H9 (cell line): ENCODE measurements at regions not wholly inside any gene's neighbourhood (a gene's known extent, or its start where the extent isn't known, plus 50 kb on each side); places are given as distances from the start of the nearest gene placed in this dataset.

ENCODE experiments used
- DNase-seq: peaks from one replicate; pipeline ENCODE4 v3.0.0-alpha.2; 2017
- H2AFZ ChIP-seq: one replicate; pipeline ENCODE4 v1.6.1; 2013; ENCODE audit warnings: mild to moderate bottlenecking, low read length, control low read depth, moderate library complexity
- H2AK5ac ChIP-seq: 2 replicates; pipeline ENCODE4 v1.6.1; 2013; ENCODE audit warnings: low read length, control low read depth, mixed read lengths; ENCODE audit not compliant: insufficient read length
- H2BK120ac ChIP-seq: one replicate; pipeline ENCODE4 v1.6.1; 2013; ENCODE audit warnings: low read depth, mild to moderate bottlenecking, low read length, control low read depth, inconsistent platforms; ENCODE audit not compliant: poor library complexity, severe bottlenecking
- H2BK12ac ChIP-seq: 2 replicates; pipeline ENCODE4 v1.6.1; 2013; ENCODE audit warnings: low read length, control low read depth, mixed read lengths, low read depth; ENCODE audit not compliant: insufficient read length
- H2BK15ac ChIP-seq: 2 replicates; pipeline ENCODE4 v1.6.1; 2013; ENCODE audit warnings: low read depth, low read length, control low read depth
- H2BK20ac ChIP-seq: one replicate; pipeline ENCODE4 v1.6.1; 2013; ENCODE audit warnings: low read depth, mild to moderate bottlenecking, low read length, control low read depth, inconsistent platforms; ENCODE audit not compliant: poor library complexity, severe bottlenecking
- H2BK5ac ChIP-seq: 2 replicates; pipeline ENCODE4 v1.6.1; 2013; ENCODE audit warnings: low read length, control low read depth, mixed read lengths; ENCODE audit not compliant: insufficient read length
- H3K14ac ChIP-seq: 2 replicates; pipeline ENCODE4 v1.6.1; 2013; ENCODE audit warnings: low read length, control low read depth; ENCODE audit not compliant: insufficient read depth
- H3K18ac ChIP-seq: 2 replicates; pipeline ENCODE4 v1.6.1; 2013; ENCODE audit warnings: low read depth, mild to moderate bottlenecking, mixed read lengths, low read length, control low read depth; ENCODE audit not compliant: insufficient read length
- H3K23ac ChIP-seq: 2 replicates; pipeline ENCODE4 v1.6.1; 2013; ENCODE audit warnings: low read length, control low read depth, mixed read lengths, low read depth; ENCODE audit not compliant: insufficient read length
- H3K23me2 ChIP-seq: 2 replicates; pipeline ENCODE4 v1.6.1; 2013; ENCODE audit warnings: low read depth, mild to moderate bottlenecking, mixed read lengths, low read length, control low read depth; ENCODE audit not compliant: insufficient read length, poor library complexity, severe bottlenecking
- H3K27ac ChIP-seq: 2 replicates; pipeline ENCODE4 v1.5.1; 2013; ENCODE audit warnings: low read length, control low read depth, mixed read lengths, low read depth; ENCODE audit not compliant: insufficient read length
- H3K27me3 ChIP-seq: 2 replicates; pipeline ENCODE4 v1.6.1; 2013; ENCODE audit warnings: low read length, control low read depth, inconsistent platforms; ENCODE audit not compliant: insufficient read depth
- H3K4ac ChIP-seq: 2 replicates; pipeline ENCODE4 v1.6.1; 2013; ENCODE audit warnings: low read depth, mild to moderate bottlenecking, control low read depth, inconsistent platforms, low read length, moderate library complexity
- H3K4me1 ChIP-seq: 2 replicates; pipeline ENCODE4 v1.6.1; 2013; ENCODE audit warnings: low read length, control low read depth, inconsistent platforms; ENCODE audit not compliant: insufficient read depth
- H3K4me2 ChIP-seq: 2 replicates; pipeline ENCODE4 v1.6.1; 2013; ENCODE audit warnings: low read length, control low read depth, mixed read lengths; ENCODE audit not compliant: insufficient read length, insufficient read depth
- H3K56ac ChIP-seq: 2 replicates; pipeline ENCODE4 v1.6.1; 2013; ENCODE audit warnings: low read depth, mild to moderate bottlenecking, mixed read lengths, low read length, control low read depth; ENCODE audit not compliant: insufficient read length
- H3K79me1 ChIP-seq: 2 replicates; pipeline ENCODE4 v1.6.1; 2013; ENCODE audit warnings: low read depth, mild to moderate bottlenecking, moderate library complexity, low read length, control low read depth, inconsistent platforms; ENCODE audit not compliant: insufficient read depth, poor library complexity, severe bottlenecking
- H3K79me2 ChIP-seq: 2 replicates; pipeline ENCODE4 v1.6.1; 2013; ENCODE audit warnings: low read length, control low read depth, inconsistent platforms; ENCODE audit not compliant: insufficient read depth
- H3K9ac ChIP-seq: 2 replicates; pipeline ENCODE4 v1.6.1; 2013; ENCODE audit warnings: low read length, control low read depth, mixed read lengths; ENCODE audit not compliant: insufficient read length; ENCODE audit errors: extremely low read depth
- H3K9me3 ChIP-seq: one replicate; pipeline ENCODE4 v1.6.1; 2013; ENCODE audit warnings: low read depth, low read length, inconsistent platforms; ENCODE audit not compliant: control insufficient read depth
- H3T11ph ChIP-seq: one replicate; pipeline ENCODE4 v1.6.1; 2013; ENCODE audit warnings: mild to moderate bottlenecking, low read length, control low read depth, inconsistent platforms
- H4K20me1 ChIP-seq: one replicate; pipeline ENCODE4 v1.6.1; 2013; ENCODE audit not compliant: control insufficient read depth, insufficient read length, insufficient read depth
- H4K5ac ChIP-seq: 2 replicates; pipeline ENCODE4 v1.6.1; 2013; ENCODE audit warnings: low read depth, mild to moderate bottlenecking, mixed read lengths, low read length, control low read depth; ENCODE audit not compliant: insufficient read length
- H4K8ac ChIP-seq: replicated peaks from 2 replicates; pipeline ENCODE4 v1.6.1; 2013; ENCODE audit warnings: low read length, control low read depth, mixed read lengths, low read depth; ENCODE audit not compliant: insufficient read length
- H4K91ac ChIP-seq: 2 replicates; pipeline ENCODE4 v1.6.1; 2013; ENCODE audit warnings: low read depth, mild to moderate bottlenecking, moderate library complexity, mixed read lengths, low read length, control low read depth; ENCODE audit not compliant: insufficient read length
- H3K27ac Mint-ChIP-seq, 3 experiments: 2 replicates in 2 of 3; 3 replicates in 1 of 3; pipeline ENCODE4 v1.8.0; 2020 to 2021; ENCODE audit warnings: mixed read lengths in 3 of 3, mild to moderate bottlenecking in 1 of 3, moderate library complexity in 1 of 3
- H3K27me3 Mint-ChIP-seq: 2 replicates; pipeline ENCODE4 v1.8.0; 2021; ENCODE audit warnings: low read depth, mild to moderate bottlenecking, moderate library complexity, mixed read lengths
- H3K36me3 Mint-ChIP-seq, 3 experiments: 2 replicates in 2 of 3; 3 replicates in 1 of 3; pipeline ENCODE4 v1.8.0; 2020 to 2021; ENCODE audit warnings: low read depth in 3 of 3, mixed read lengths in 3 of 3; ENCODE audit not compliant: insufficient read depth in 1 of 3
- H3K4me1 Mint-ChIP-seq, 2 experiments: 2 replicates each; pipeline ENCODE4 v1.8.0; 2020; ENCODE audit warnings: mixed read lengths in 2 of 2
- H3K4me3 Mint-ChIP-seq, 2 experiments: 2 replicates in 1 of 2; 3 replicates in 1 of 2; pipeline ENCODE4 v1.8.0; 2020 to 2021; ENCODE audit warnings: mild to moderate bottlenecking in 2 of 2, mixed read lengths in 2 of 2, moderate library complexity in 1 of 2
- H3K9me3 Mint-ChIP-seq, 2 experiments: 2 replicates in 1 of 2; 3 replicates in 1 of 2; pipeline ENCODE4 v1.8.0; 2020; ENCODE audit warnings: mild to moderate bottlenecking in 2 of 2, mixed read lengths in 2 of 2, moderate library complexity in 1 of 2
- CTCF ChIP-seq: fragments of 200-600 bp; sonication (generic); conservative IDR thresholded peaks from 3 replicates; pipeline ENCODE4 v1.8.0; 2021; ENCODE audit warnings: antibody characterized with exemption, mild to moderate bottlenecking
- WGBS: extraction: QIAGEN DNeasy Blood & Tissue Kit; methylation state at CpG from one replicate; pipeline ENCODE4 v1.1.7; 2013; ENCODE audit warnings: missing lambda C conversion rate, low lambda C conversion rate, mixed read lengths; ENCODE audit not compliant: insufficient read length; ENCODE audit errors: extremely low coverage; 5-methylcytosine and 5-hydroxymethylcytosine counted together

GRCh38 chr4:10981576-10981975, 297.0 kb upstream of the CLNK start:
- Histone ChIP-seq H3K9ac (no peak overlapping the region), H2BK15ac (no peak overlapping the region), H3K4me1 (peaks cover 13% of the 10 kb centered on the region; the same call in 1 of the 2 replicates), H3K79me2 (no peaks in the 10 kb centered on the region), H3K18ac (no peak overlapping the region), H2BK120ac (no peak overlapping the region), H3K79me1 (no peaks in the 10 kb centered on the region), H4K8ac (no peak overlapping the region), H3K9me3 (no peaks in the 10 kb centered on the region), H3K23me2 (no peaks in the 10 kb centered on the region), H3K56ac (no peak overlapping the region), H3K4me2 (no peak overlapping the region), H2AFZ (no peak overlapping the region), H3K23ac (no peak overlapping the region), H3K14ac (no peak overlapping the region), H2BK20ac (no peak overlapping the region), H3T11ph (no peak overlapping the region), H2BK12ac (no peak overlapping the region), H2BK5ac (no peak overlapping the region), H4K20me1 (no peaks in the 10 kb centered on the region), H3K27me3 (no peaks in the 10 kb centered on the region; the same call in 1 of the 2 replicates), H3K27ac (no peak overlapping the region), H3K4ac (no peak overlapping the region), H2AK5ac (no peak overlapping the region), H4K91ac (no peak overlapping the region), H4K5ac (no peak overlapping the region)
- no peaks in the 10 kb centered on the region; a peak in 1 of 5 replicates for H3K9me3 Mint-ChIP-seq
- peaks cover 32% of the 10 kb centered on the region for H3K27me3 Mint-ChIP-seq
- no peak overlapping the region for H3K27ac Mint-ChIP-seq
- no peak overlapping the region for H3K4me3 Mint-ChIP-seq
- no peak for TF ChIP-seq CTCF
- no peak for DNase-seq
- H3K36me3 Mint-ChIP-seq: no peaks in the 10 kb centered on the region; a peak in 1 of 7 replicates
- WGBS: no CpG with 5 or more reads among the region's 1 CpG
- H3K4me1 Mint-ChIP-seq: peaks cover 32 to 38% of the 10 kb centered on the region in 2 experiments
